ENCODE measurements at regions not wholly inside any gene's neighbourhood (a gene's known extent, or its start where the extent isn't known, plus 50 kb on each side); places are given as distances from the start of the nearest gene placed in this dataset.

- Histone ChIP-seq H3K9me3 (ENCODE audit: low read depth) (no peaks in the 10 kb centered on the region), H2AFZ (replicated peaks) (no peak overlapping the region), H3K9ac (no peak overlapping the region), H3K27me3 (no peaks in the 10 kb centered on the region), H4K20me1 (ENCODE audit: low read depth) (no peaks in the 10 kb centered on the region), H3K27ac (no peak overlapping the region), H3K79me2 (ENCODE audit: low read depth) (no peaks in the 10 kb centered on the region), H3K4me2 (no peak overlapping the region), H3K36me3 (no peaks in the 10 kb centered on the region), H3K4me3 (no peak overlapping the region), H3F3A (ENCODE audit: low read depth) (no peaks in the 10 kb centered on the region), H3K4me1 (no peaks in the 10 kb centered on the region)
- Mint-ChIP-seq H3K4me1 (no peaks in the 10 kb centered on the region), H3K27ac (no peak overlapping the region), H3K36me3 (no peaks in the 10 kb centered on the region), H3K4me3 (no peak overlapping the region), H3K9me3 (no peaks in the 10 kb centered on the region), H3K27me3 (ENCODE audit: insufficient read depth, low read depth) (peaks cover 2% of the 10 kb centered on the region)
- TF ChIP-seq EZH2phosphoT487 (IDR thresholded peaks at IDR 0.05), result no peak
- no peak for TF ChIP-seq EZH2 (IDR thresholded peaks at IDR 0.05)
- TF ChIP-seq CTCF (IDR thresholded peaks at IDR 0.05), result no peak
- no peak for DNase-seq (ENCODE audit: low spot score)
These were observed 1354.7 kb upstream of the EPHA6 start for GRCh38 chr3:95459706-95460105.

GRCh38 chr3:95460274-95460673 is 1354.1 kb upstream of the EPHA6 start:
- H3K36me3 ChIP-seq, result no peaks in the 10 kb centered on the region
- H3K27ac Mint-ChIP-seq, result no peak overlapping the region
- no peaks in the 10 kb centered on the region for H3K4me1 Mint-ChIP-seq
- DNase-seq (ENCODE audit: low spot score), result no peak
- H3K27me3 Mint-ChIP-seq (ENCODE audit: insufficient read depth, low read depth), result peaks cover 2% of the 10 kb centered on the region
- no peak overlapping the region for H3K4me2 ChIP-seq
- no peaks in the 10 kb centered on the region for H3K36me3 Mint-ChIP-seq
- no peaks in the 10 kb centered on the region for H3K27me3 ChIP-seq
- TF ChIP-seq CTCF (IDR thresholded peaks at IDR 0.05) (no peak), EZH2 (IDR thresholded peaks at IDR 0.05) (no peak), EZH2phosphoT487 (IDR thresholded peaks at IDR 0.05) (no peak)
- H3K9me3 ChIP-seq (ENCODE audit: low read depth), result no peaks in the 10 kb centered on the region
- no peak overlapping the region for H3K27ac ChIP-seq
- no peaks in the 10 kb centered on the region for H3F3A ChIP-seq (ENCODE audit: low read depth)
- no peaks in the 10 kb centered on the region for H4K20me1 ChIP-seq (ENCODE audit: low read depth)
- no peak overlapping the region for H3K4me3 ChIP-seq
- H3K4me1 ChIP-seq, result no peaks in the 10 kb centered on the region
- H2AFZ ChIP-seq (replicated peaks), result no peak overlapping the region
- no peak overlapping the region for H3K9ac ChIP-seq
- no peak overlapping the region for H3K4me3 Mint-ChIP-seq
- H3K79me2 ChIP-seq (ENCODE audit: low read depth), result no peaks in the 10 kb centered on the region
- no peaks in the 10 kb centered on the region for H3K9me3 Mint-ChIP-seq

- no peaks in the 10 kb centered on the region for H4K20me1 ChIP-seq (ENCODE audit: low read depth)
- H3K4me1 ChIP-seq, result no peaks in the 10 kb centered on the region
- Mint-ChIP-seq H3K4me3 (no peak overlapping the region), H3K9me3 (no peaks in the 10 kb centered on the region), H3K4me1 (no peaks in the 10 kb centered on the region), H3K27me3 (ENCODE audit: insufficient read depth, low read depth) (peaks cover 2% of the 10 kb centered on the region), H3K27ac (no peak overlapping the region), H3K36me3 (no peaks in the 10 kb centered on the region)
- no peak overlapping the region for H3K9ac ChIP-seq
- TF ChIP-seq CTCF (IDR thresholded peaks at IDR 0.05) (no peak), EZH2phosphoT487 (IDR thresholded peaks at IDR 0.05) (no peak), EZH2 (IDR thresholded peaks at IDR 0.05) (no peak)
- no peak overlapping the region for H2AFZ ChIP-seq (replicated peaks)
- H3K9me3 ChIP-seq (ENCODE audit: low read depth), result no peaks in the 10 kb centered on the region
- H3K36me3 ChIP-seq, result no peaks in the 10 kb centered on the region
- H3K4me2 ChIP-seq, result no peak overlapping the region
- no peaks in the 10 kb centered on the region for H3K79me2 ChIP-seq (ENCODE audit: low read depth)
- H3F3A ChIP-seq (ENCODE audit: low read depth), result no peaks in the 10 kb centered on the region
- no peaks in the 10 kb centered on the region for H3K27me3 ChIP-seq
- H3K4me3 ChIP-seq, result no peak overlapping the region
- H3K27ac ChIP-seq, result no peak overlapping the region
- no peak for DNase-seq (ENCODE audit: low spot score)
These were observed 1352.2 kb upstream of the EPHA6 start for GRCh38 chr3:95462161-95462560.

- no peaks in the 10 kb centered on the region for H3K27me3 ChIP-seq
- no peak for DNase-seq (ENCODE audit: low spot score)
- Mint-ChIP-seq H3K4me1 (no peaks in the 10 kb centered on the region), H3K36me3 (no peaks in the 10 kb centered on the region), H3K27ac (no peak overlapping the region), H3K4me3 (no peak overlapping the region), H3K27me3 (ENCODE audit: insufficient read depth, low read depth) (peaks cover 2% of the 10 kb centered on the region), H3K9me3 (no peaks in the 10 kb centered on the region)
- H3K36me3 ChIP-seq, result no peaks in the 10 kb centered on the region
- H4K20me1 ChIP-seq (ENCODE audit: low read depth), result no peaks in the 10 kb centered on the region
- no peak overlapping the region for H3K27ac ChIP-seq
- no peaks in the 10 kb centered on the region for H3K9me3 ChIP-seq (ENCODE audit: low read depth)
- no peak overlapping the region for H2AFZ ChIP-seq (replicated peaks)
- H3K4me3 ChIP-seq, result no peak overlapping the region
- no peaks in the 10 kb centered on the region for H3K4me1 ChIP-seq
- H3K9ac ChIP-seq, result no peak overlapping the region
- no peaks in the 10 kb centered on the region for H3K79me2 ChIP-seq (ENCODE audit: low read depth)
- no peaks in the 10 kb centered on the region for H3F3A ChIP-seq (ENCODE audit: low read depth)
- TF ChIP-seq EZH2 (IDR thresholded peaks at IDR 0.05) (no peak), EZH2phosphoT487 (IDR thresholded peaks at IDR 0.05) (no peak), CTCF (IDR thresholded peaks at IDR 0.05) (no peak)
- no peak overlapping the region for H3K4me2 ChIP-seq
These were observed 1350.0 kb upstream of the EPHA6 start for GRCh38 chr3:95464346-95464745.

All from neural progenitor cell (in vitro differentiated cells).